GM21825 (cell line): ENCODE measurements at regions not wholly inside any gene's neighbourhood (a gene's known extent, or its start where the extent isn't known, plus 50 kb on each side); places are given as distances from the start of the nearest gene placed in this dataset.

Experiments
- ATAC-seq: cut with Tn5 transposase; IDR thresholded peaks from one replicate; pipeline ENCODE4 v1.9.1; 2021; ENCODE audit warnings: mild to moderate bottlenecking, moderate library complexity; ENCODE audit not compliant: unreplicated experiment

GRCh38 chr2:166568409-166568808, 74.4 kb upstream of the SCN7A start:
- ATAC-seq, result no peak

- ATAC-seq, result no peak
These were observed 71.5 kb upstream of the SCN7A start for GRCh38 chr2:166565501-166565900.

GRCh38 chr2:166563894-166564293, 69.8 kb upstream of the SCN7A start:
- ATAC-seq, result no peak

GRCh38 chr2:166560022-166560421, 66.0 kb upstream of the SCN7A start:
- no peak for ATAC-seq

- ATAC-seq, result no peak
These were observed 56.9 kb upstream of the SCN7A start for GRCh38 chr2:166550923-166551322.

GRCh38 chr2:166545473-166545872, 51.4 kb upstream of the SCN7A start:
- ATAC-seq, result no peak
